Activated CD4-positive, alpha-beta memory T cell treated with anti-CD3 and anti-CD28 coated beads, Interleukin-2, amount 10 ng/mL, durations not matched to agents 7 days and 5 days (primary cell): ENCODE measurements at regions not wholly inside any gene's neighbourhood (a gene's known extent, or its start where the extent isn't known, plus 50 kb on each side); places are given as distances from the start of the nearest gene placed in this dataset.
"Not testable (repeated sequence)": the region's sequence is repeated elsewhere in the genome, so short reads cannot be mapped to it uniquely, and the experiment has no call there.

Experiments used
- CTCF ChIA-PET: fragments of 350-600 bp; sonication (Branson Sonifier 250); formaldehyde crosslinking; loops from one replicate; lab custom pipeline; 2021; ENCODE audit warnings: antibody characterized with exemption, inconsistent platforms; lab: Charles Lee
- POLR2A ChIA-PET: fragments of 350-600 bp; sonication (Branson Sonifier 250); formaldehyde crosslinking; loops from one replicate; lab custom pipeline; 2021; ENCODE audit warnings: antibody characterized with exemption; lab: Charles Lee
- DNase-seq: peaks from one replicate; pipeline ENCODE4 v3.0.0-alpha.2; 2020
- H3K27ac Mint-ChIP-seq: one replicate; pipeline ENCODE4 v1.8.0; 2021; ENCODE audit warnings: mild to moderate bottlenecking, mixed read lengths
- H3K27me3 Mint-ChIP-seq: one replicate; pipeline ENCODE4 v1.8.0; 2021; ENCODE audit warnings: mixed read lengths
- H3K36me3 Mint-ChIP-seq: one replicate; pipeline ENCODE4 v1.8.0; 2021; ENCODE audit warnings: low read depth, mixed read lengths
- H3K4me1 Mint-ChIP-seq: one replicate; pipeline ENCODE4 v1.8.0; 2021; ENCODE audit warnings: mixed read lengths
- H3K4me3 Mint-ChIP-seq: one replicate; pipeline ENCODE4 v1.8.0; 2021; ENCODE audit warnings: mild to moderate bottlenecking, mixed read lengths
- H3K9me3 Mint-ChIP-seq: one replicate; pipeline ENCODE4 v1.8.0; 2021; ENCODE audit warnings: mixed read lengths

GRCh38 chr4:53890461-53890860 is 173.9 kb downstream of the CHIC2 start:
- H3K27ac Mint-ChIP-seq, result no peak overlapping the region
- CTCF ChIA-PET, result interaction anchor here (1.0 kb wide), 1 partner anchor 693 kb away, joined by 5 read pairs; no protein-coding TSS in a partner anchor
- POLR2A ChIA-PET, result no interaction called here
- H3K4me1 Mint-ChIP-seq, result peaks cover 1% of the 10 kb centered on the region
- H3K4me3 Mint-ChIP-seq, result no peak overlapping the region
- peaks cover 1% of the 10 kb centered on the region for H3K27me3 Mint-ChIP-seq
- H3K36me3 Mint-ChIP-seq, result no peaks in the 10 kb centered on the region
- H3K9me3 Mint-ChIP-seq, result no peaks in the 10 kb centered on the region
- DNase-seq, result no peak

DNA sequence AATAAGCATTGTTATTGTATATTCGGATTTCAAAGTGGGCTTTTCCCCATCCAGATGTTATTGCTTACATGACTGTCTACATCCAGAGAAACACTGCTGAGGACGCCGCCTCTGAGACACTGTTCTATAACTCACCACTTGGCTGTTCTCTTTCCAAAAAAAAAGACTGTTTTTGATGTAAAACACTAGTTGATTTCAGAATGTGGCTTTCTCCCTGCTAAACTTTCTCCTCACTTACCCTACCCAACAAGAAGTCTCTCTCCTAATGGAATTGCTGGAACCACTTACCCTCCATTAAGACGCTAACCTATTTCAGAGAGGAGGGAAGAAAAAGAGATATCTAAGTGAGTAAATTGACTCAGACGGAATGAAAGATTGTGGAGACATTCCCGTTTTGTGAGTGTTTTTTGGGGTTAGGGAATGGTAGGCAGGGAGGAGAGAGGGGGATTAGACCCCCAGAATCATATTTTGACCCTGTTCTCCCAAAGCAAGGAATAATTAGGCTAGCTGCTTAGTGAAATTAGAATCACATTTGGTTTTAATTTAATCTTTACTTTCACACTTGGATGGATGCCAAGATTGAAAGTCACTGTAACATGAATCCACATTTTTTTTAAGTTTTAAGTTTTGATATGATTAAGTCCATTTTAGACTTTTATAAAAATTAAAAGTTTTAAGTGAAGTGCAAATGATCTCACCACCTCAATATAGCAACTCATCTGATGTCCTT is 174.9 kb downstream of the CHIC2 start:
- CTCF ChIA-PET, result interaction anchor here (1.0 kb wide), 1 partner anchor 692 kb away, joined by 5 read pairs; no protein-coding TSS in a partner anchor
- Mint-ChIP-seq H3K27ac (no peak overlapping the region), H3K27me3 (no peaks in the 10 kb centered on the region), H3K4me1 (peaks cover 1% of the 10 kb centered on the region), H3K36me3 (no peaks in the 10 kb centered on the region), H3K9me3 (no peaks in the 10 kb centered on the region), H3K4me3 (no peak overlapping the region)
- POLR2A ChIA-PET, result no interaction called here
- DNase-seq, result no peak

DNA sequence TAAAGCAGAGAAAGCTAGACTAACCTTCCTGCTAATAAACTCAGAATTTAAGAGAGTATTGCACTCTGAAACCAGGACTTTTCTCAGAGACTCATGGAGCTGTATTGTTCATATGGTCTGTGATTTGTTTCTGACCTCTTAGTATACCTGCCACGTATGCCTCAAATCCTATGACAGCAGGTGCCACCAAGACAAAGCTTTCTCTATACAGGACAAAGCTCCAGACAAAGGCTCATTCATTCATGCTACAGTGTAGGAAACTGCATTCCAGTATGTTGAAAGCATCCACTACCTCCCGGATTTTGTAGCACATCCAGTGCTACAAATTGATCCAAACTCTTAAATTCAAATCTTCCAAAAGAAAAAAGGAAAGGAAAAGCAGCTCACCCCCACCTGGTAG is 178.3 kb downstream of the CHIC2 start:
- DNase-seq, result no peak
- no peak overlapping the region for H3K27ac Mint-ChIP-seq
- no peaks in the 10 kb centered on the region for H3K4me1 Mint-ChIP-seq
- no peak overlapping the region for H3K4me3 Mint-ChIP-seq
- H3K9me3 Mint-ChIP-seq, result no peaks in the 10 kb centered on the region
- H3K27me3 Mint-ChIP-seq, result no peaks in the 10 kb centered on the region
- ChIA-PET CTCF (interaction anchor here (0.7 kb wide), 1 partner anchor 23 kb away, joined by 3 read pairs; no protein-coding TSS in a partner anchor), POLR2A (interaction anchor here (0.8 kb wide), 1 partner anchor 24 kb away, joined by 3 read pairs; no protein-coding TSS in a partner anchor)
- H3K36me3 Mint-ChIP-seq, result no peaks in the 10 kb centered on the region

- POLR2A ChIA-PET, result interaction anchor here (0.8 kb wide), 1 partner anchor 24 kb away, joined by 3 read pairs; no protein-coding TSS in a partner anchor
- CTCF ChIA-PET, result interaction anchor here (0.7 kb wide), 1 partner anchor 23 kb away, joined by 3 read pairs; no protein-coding TSS in a partner anchor
- DNase-seq, result no peak
Observed at GRCh38 chr4:53885668-53886067, 178.7 kb downstream of the CHIC2 start.

DNA sequence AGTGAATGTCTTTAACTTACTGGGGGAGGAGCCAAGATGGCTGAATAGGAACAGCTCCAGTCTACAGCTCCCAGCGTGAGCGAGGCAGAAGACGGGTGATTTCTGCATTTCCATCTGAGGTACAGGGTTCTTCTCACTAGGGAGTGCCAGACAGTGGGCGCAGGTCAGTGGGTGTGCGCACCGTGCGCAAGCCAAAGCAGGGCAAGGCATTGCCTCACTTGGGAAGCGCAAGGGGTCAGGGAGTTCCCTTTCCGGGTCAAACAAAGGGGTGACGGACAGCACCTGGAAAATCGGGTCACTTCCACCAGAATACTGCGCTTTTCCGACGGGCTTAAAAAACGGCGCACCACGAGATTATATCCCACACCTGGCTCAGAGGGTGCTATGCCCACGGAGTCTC is 187.3 kb downstream of the CHIC2 start:
- H3K9me3 Mint-ChIP-seq, H3K27me3 Mint-ChIP-seq, H3K4me1 Mint-ChIP-seq, H3K36me3 Mint-ChIP-seq, DNase-seq, CTCF ChIA-PET, POLR2A ChIA-PET, H3K4me3 Mint-ChIP-seq, H3K27ac Mint-ChIP-seq: not testable (repeated sequence)

More at GRCh38 chr4:53885668-53886067, 178.7 kb downstream of the CHIC2 start:
- Mint-ChIP-seq H3K27ac (no peak overlapping the region), H3K27me3 (no peaks in the 10 kb centered on the region), H3K36me3 (no peaks in the 10 kb centered on the region), H3K4me1 (no peaks in the 10 kb centered on the region), H3K9me3 (no peaks in the 10 kb centered on the region), H3K4me3 (no peak overlapping the region)

GRCh38 chr4:53866055-53866454 is 198.3 kb downstream of the CHIC2 start:
- H3K27me3 Mint-ChIP-seq, result no peaks in the 10 kb centered on the region

DNA sequence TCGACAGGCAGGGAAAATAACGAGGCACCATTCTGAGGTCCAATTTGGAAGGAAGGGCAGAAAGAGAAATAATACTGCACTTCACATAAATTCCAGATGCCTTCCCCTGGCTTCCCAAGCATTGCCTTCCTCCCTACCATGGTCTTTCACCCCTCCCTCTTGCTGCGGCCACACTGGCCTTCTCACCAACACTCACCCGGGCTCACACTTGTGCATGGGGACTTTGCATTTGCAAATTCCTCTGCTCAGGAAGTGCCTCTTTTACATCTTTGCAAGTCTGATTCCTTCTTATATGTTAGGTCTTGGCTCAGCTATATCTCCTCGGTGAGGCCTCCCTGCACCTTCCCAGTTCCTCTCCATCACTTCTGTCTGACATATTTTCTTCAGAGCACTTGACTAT is 199.4 kb downstream of the CHIC2 start:
- CTCF ChIA-PET, result no interaction called here
- Mint-ChIP-seq H3K27ac (no peak overlapping the region), H3K4me1 (no peaks in the 10 kb centered on the region), H3K4me3 (no peak overlapping the region), H3K36me3 (no peaks in the 10 kb centered on the region), H3K27me3 (no peaks in the 10 kb centered on the region), H3K9me3 (no peaks in the 10 kb centered on the region)
- POLR2A ChIA-PET, result no interaction called here
- no peak for DNase-seq

More at GRCh38 chr4:53866055-53866454, 198.3 kb downstream of the CHIC2 start:
- Mint-ChIP-seq H3K27ac (no peak overlapping the region), H3K36me3 (no peaks in the 10 kb centered on the region), H3K4me3 (no peak overlapping the region), H3K4me1 (no peaks in the 10 kb centered on the region), H3K9me3 (no peaks in the 10 kb centered on the region)
- ChIA-PET POLR2A (no interaction called here), CTCF (no interaction called here)
- no peak for DNase-seq

- Mint-ChIP-seq H3K4me3 (no peak overlapping the region), H3K4me1 (no peaks in the 10 kb centered on the region), H3K9me3 (no peaks in the 10 kb centered on the region), H3K27ac (no peak overlapping the region), H3K36me3 (no peaks in the 10 kb centered on the region), H3K27me3 (peaks cover 3% of the 10 kb centered on the region)
- ChIA-PET POLR2A (no interaction called here), CTCF (no interaction called here)
- no peak for DNase-seq
Observed at GRCh38 chr4:53863736-53864365, 200.6 kb downstream of the CHIC2 start.

DNA sequence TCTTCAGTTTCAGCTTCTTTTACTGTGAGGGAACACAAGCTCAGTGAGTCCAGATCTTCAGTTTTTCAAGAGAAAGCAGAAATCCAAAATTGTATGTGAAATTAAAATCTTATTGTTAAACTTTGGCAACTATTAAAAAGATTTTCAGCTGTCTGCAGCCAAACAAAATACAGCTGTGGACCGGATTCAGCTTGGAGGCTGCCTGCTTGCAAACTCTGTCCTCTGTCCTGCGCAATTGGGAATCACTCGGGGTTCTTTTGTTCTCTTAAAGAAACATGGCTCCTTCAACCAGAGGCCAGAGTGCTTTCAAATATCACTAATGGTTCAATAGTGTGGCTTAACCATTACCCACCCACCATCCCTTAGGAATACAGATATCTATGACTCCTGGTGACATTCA is 201.2 kb downstream of the CHIC2 start:
- DNase-seq, result no peak
- no peaks in the 10 kb centered on the region for H3K4me1 Mint-ChIP-seq
- H3K36me3 Mint-ChIP-seq, result no peaks in the 10 kb centered on the region
- no peak overlapping the region for H3K4me3 Mint-ChIP-seq
- CTCF ChIA-PET, result no interaction called here
- no peaks in the 10 kb centered on the region for H3K9me3 Mint-ChIP-seq
- H3K27me3 Mint-ChIP-seq, result peaks cover 3% of the 10 kb centered on the region
- POLR2A ChIA-PET, result no interaction called here
- H3K27ac Mint-ChIP-seq, result no peak overlapping the region

DNA sequence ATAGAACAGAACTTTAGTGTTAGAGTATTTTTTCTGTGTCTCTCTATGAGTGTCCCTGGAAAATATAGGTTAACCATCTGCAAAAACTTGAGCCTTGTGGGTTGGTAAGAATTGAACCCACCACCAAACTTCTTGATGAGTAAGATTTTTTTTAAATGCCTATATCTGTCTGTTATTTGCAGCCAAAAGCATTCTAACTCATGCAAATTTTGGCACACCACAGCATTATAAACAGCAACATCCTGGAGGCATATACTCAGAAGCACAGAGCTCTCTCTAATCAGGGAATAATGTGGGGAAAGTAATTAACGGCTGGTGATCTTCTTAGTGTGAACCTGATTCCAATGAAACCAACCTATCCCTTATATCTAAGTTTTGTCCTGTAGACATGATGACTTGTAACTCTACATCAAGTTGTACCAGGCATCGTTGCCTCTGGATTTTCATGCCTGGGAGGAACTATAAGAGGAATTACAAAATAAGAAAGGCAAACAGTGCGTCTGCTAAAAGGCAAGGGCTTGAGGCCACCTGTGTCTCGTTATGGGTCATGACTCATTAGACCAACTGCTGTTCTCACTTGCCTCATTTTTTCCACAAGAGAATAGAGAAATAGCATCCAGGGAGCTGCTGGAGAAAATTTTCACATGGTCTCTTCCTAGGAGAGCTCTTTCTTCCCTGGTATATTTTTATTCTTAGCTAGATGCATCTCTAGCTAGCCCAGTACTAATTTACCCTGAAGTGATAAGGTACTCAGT is 202.4 kb downstream of the CHIC2 start:
- no peak overlapping the region for H3K27ac Mint-ChIP-seq
- DNase-seq, result no peak
- CTCF ChIA-PET, result no interaction called here
- H3K4me3 Mint-ChIP-seq, result no peak overlapping the region
- H3K9me3 Mint-ChIP-seq, result no peaks in the 10 kb centered on the region
- H3K27me3 Mint-ChIP-seq, result peaks cover 3% of the 10 kb centered on the region
- POLR2A ChIA-PET, result no interaction called here
- H3K36me3 Mint-ChIP-seq, result no peaks in the 10 kb centered on the region
- no peaks in the 10 kb centered on the region for H3K4me1 Mint-ChIP-seq

- Mint-ChIP-seq H3K27ac (no peak overlapping the region), H3K4me1 (no peaks in the 10 kb centered on the region), H3K4me3 (no peak overlapping the region), H3K27me3 (peaks cover 4% of the 10 kb centered on the region), H3K36me3 (no peaks in the 10 kb centered on the region), H3K9me3 (no peaks in the 10 kb centered on the region)
- POLR2A ChIA-PET, result no interaction called here
- no peak for DNase-seq
- CTCF ChIA-PET, result no interaction called here
Observed at GRCh38 chr4:53859305-53859704, 205.1 kb downstream of the CHIC2 start.

- no peak overlapping the region for H3K4me3 Mint-ChIP-seq
- H3K27me3 Mint-ChIP-seq, result peaks cover 4% of the 10 kb centered on the region
- no peaks in the 10 kb centered on the region for H3K36me3 Mint-ChIP-seq
- H3K4me1 Mint-ChIP-seq, result no peaks in the 10 kb centered on the region
- no peaks in the 10 kb centered on the region for H3K9me3 Mint-ChIP-seq
- ChIA-PET CTCF (no interaction called here), POLR2A (no interaction called here)
- no peak overlapping the region for H3K27ac Mint-ChIP-seq
- DNase-seq, result no peak
Observed at GRCh38 chr4:53858744-53859143, 205.7 kb downstream of the CHIC2 start.
